ENCODE measurements at regions not wholly inside any gene's neighbourhood (a gene's known extent, or its start where the extent isn't known, plus 50 kb on each side); places are given as distances from the start of the nearest gene placed in this dataset.

DNA sequence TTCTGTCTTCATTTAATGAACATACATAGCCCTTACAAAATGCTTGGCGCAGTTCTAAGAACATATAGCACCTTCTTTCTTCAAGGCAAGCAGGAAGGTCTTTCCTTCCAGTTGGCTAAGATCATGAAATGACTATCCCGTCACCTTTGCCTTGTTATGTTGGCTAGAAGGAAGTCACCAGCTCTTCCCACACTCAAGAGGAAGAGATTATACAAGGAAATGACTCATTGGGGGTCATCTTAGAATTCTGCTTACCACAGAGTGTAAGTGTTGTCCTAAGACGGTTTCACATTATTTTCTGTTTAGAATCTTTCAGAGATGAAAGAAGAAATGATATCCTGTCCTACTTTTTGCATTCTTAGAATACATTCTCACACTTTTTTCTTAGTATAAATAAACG is 808.0 kb upstream of the LUZP2 start:
- TF ChIP-seq, protein P1, sequence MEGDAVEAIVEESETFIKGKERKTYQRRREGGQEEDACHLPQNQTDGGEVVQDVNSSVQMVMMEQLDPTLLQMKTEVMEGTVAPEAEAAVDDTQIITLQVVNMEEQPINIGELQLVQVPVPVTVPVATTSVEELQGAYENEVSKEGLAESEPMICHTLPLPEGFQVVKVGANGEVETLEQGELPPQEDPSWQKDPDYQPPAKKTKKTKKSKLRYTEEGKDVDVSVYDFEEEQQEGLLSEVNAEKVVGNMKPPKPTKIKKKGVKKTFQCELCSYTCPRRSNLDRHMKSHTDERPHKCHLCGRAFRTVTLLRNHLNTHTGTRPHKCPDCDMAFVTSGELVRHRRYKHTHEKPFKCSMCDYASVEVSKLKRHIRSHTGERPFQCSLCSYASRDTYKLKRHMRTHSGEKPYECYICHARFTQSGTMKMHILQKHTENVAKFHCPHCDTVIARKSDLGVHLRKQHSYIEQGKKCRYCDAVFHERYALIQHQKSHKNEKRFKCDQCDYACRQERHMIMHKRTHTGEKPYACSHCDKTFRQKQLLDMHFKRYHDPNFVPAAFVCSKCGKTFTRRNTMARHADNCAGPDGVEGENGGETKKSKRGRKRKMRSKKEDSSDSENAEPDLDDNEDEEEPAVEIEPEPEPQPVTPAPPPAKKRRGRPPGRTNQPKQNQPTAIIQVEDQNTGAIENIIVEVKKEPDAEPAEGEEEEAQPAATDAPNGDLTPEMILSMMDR (IDR thresholded peaks at IDR 0.05): no peak
- no peak for TF ChIP-seq POLR2AphosphoS5 (IDR thresholded peaks at IDR 0.05)
- no peak for TF ChIP-seq POLR2A (IDR thresholded peaks at IDR 0.05)
- TF ChIP-seq EP300 (IDR thresholded peaks at IDR 0.05): no peak

Data from suprapubic skin (tissue), 4 donors.